Kidney glomerular epithelial cell (primary cell): ENCODE measurements at regions not wholly inside any gene's neighbourhood (a gene's known extent, or its start where the extent isn't known, plus 50 kb on each side); places are given as distances from the start of the nearest gene placed in this dataset.

Experiments
- DNase-seq: peaks from one replicate; lab custom pipeline; 2025; lab: John Stamatoyannopoulos, UW

DNA sequence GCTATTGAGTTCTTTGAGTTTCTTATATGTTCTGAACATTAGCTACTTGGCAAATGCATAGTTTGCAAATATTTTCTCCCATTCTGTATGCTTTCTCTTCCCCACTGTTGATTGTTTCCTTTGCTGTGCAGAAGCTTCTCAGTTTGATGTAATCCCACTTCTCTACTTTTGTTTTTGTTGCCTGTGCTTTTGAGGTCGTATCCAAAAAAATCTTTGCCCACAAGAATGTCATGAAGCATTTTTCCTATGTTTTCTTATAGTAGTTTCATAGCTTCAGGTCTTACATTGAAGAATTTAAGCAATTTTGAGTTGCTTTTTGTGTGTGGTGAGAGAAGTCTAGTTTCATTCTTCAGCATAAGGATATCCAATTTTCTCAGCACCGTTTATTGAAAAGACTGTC, 536.7 kb upstream of the ARGLU1 start:
- no peak for DNase-seq

DNA sequence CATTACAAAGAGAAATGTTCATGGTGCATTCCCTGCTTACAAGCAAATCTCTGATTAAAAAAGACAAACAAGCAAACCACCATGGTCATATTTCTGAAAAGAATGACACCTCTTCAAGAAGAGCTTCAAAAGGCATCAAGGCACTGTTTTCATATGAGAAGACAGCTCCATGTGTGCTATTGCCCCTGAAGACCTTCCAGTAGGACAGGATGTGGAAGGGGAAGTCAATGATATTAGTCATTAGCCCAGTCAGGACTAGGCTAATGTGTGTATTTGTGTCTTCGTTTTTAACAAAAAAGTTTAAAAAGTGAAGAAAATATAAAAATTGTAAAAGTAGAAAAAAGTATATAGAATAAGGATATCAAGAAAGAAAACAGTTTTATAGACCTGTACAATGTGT, 534.7 kb upstream of the ARGLU1 start:
- no peak for DNase-seq

DNA sequence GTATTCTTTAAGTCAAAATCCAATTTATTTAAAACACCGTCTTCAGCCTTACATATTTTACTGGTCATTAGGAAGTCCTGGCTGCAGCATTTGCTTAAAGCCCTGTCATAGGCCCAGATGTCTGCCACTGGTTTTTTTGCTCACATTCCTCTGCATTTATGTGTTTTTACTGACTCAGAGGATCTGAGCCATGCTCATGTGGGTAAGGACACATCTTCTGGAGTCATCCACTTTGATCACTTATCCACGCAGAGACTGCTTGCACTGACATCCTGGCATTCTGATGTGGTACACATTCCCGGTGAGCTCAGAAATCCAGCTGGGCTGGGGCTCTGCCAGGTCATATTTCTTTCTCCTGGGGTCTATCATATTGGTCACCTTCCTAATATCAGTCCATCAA, 531.7 kb upstream of the ARGLU1 start:
- peak; percentile 54 for DNase-seq

DNA sequence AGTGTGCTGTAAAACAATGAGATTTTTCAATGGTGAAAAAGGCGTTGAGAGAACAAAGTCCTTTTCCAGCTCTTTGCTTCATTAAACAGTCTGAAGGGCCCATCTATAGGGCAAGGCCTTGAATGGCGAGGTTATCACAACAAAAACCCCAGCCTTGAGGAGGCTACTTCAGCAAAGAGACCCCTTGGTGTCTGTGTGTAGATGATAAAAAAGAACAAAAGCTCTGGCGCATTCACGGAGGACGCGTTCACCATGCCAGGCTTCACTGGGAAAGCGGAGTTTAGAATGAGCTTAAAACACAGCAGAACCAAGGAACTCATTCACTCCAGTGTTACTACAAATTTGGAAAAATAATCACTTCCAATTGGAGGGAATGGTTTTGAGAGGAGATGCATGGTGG, 530.0 kb upstream of the ARGLU1 start:
- no peak for DNase-seq

DNA sequence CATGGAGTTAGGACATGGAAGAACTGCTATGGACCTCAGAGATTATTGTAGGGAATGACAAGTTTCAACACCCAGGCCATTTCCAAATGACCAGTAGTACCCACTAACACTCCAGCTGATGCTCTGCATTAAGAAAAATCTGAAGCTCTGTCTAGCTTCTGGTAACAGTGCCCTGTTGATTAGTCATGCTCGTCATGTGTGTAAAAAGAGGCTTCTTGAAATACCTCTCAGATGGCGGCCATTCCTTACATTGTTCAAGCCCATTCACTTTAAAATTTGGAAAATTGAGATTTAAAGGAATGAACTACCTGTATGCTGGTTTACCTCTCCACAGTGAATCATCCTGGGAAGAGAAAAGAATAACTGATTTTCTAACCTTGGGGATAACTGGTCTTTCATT, 527.9 kb upstream of the ARGLU1 start:
- DNase-seq, result no peak

DNA sequence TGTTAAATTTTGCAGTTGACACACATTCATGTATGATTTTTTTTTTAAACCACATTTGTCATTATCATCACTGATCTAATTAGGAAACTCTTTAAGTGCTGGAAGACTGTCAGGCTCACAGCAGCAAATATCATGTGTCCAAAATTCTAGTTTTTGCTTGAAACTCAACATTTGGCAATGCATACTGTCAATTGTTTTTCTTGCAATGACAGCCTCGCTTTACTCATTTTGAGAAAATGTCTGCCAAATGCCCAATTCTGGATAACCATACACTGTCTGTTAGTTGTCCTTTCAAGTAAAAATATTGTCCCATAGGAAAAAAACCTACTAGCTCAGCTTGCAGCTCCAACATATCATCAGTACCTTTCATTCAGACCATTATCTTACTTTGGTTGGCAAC, 523.9 kb upstream of the ARGLU1 start:
- DNase-seq, result no peak

DNA sequence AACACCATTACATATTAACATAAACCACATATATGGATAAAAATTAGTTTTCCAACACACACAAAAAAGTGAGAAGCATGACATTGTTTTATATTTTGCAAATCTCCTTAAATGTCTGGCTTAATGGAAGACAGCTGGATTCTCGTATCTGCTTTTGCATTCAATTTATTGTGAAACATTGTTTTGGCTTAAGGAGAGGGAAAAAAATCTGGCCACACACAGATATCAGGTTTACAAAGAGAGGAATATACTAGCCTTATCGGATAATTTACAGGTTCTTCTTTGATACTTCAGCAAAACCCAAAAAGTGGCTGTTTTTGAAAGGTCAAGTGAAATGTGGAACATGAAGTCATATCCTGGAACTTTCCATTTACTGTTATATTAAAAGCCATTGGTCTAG, 523.5 kb upstream of the ARGLU1 start:
- DNase-seq, result no peak

DNA sequence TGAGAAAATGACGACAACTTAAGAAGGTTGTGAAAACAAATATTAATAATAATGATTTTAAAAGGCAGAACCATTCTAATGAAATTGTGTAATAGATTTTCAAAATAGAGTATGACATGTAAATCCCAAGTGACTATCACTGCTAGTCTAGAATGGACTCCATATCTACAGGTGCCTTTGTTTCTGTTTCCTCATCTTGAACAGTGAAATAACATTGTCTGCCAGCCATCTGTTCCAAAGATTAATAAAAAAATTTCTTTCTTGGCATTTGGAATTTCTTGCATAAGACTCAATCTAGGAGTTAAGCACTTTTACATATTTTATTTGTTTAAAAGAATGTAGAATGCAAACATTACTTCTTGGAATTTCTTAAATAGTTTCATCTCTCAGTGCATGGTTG, 520.1 kb upstream of the ARGLU1 start:
- no peak for DNase-seq

DNA sequence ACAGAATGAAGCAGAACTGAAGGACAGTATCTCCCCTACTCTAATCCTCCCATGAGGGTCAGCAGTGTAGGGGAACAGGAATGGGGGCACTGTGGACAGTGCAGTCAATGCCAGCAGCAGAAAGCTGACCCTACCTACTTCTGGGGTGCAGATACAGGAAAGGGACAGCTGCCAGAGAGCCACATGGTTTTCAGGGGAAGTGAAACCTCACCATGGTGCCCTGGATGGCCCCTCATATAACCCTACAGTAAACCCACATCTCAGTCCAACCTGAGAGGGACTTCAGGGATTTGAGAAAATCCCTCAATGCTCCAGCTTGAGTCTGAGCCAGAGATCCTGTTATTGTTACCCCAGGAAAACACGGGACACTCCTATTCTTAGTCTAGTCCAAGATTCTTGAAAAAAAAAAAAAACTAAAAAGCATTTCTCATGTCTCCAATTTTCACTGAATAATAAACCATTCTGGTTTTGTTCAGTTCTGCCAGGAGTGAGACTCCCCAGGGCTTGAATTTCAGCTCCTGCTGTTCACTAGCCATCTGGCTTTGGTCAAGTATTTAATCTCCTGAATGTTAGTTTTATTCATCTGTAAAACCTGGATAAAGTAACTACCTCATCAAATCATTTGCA, 511.6 kb upstream of the ARGLU1 start:
- no peak for DNase-seq

DNA sequence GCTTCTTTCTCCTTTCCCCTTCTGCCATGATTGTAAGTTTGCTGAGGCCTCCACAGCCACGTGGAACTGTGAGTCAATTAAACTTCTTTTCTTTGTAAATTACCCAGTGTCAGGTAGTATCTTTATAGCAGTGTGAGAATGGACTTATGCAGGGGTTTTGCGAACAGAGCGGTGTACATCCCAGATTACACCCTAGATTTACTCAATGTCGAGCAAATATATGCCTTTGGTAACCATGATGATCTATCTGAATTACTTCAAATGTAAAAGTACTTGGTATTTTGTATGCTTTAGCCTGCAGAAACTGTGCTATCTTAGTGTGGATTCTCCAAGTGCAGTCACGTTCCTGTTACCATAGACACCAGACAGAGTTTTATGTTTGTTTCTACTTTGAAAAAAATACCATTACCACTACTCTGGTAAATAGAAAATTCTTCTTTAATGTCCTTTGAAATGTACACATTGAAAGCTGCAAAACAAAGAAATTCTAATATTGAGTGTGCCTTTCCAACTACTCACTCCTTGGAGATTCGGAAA, 510.4 kb upstream of the ARGLU1 start:
- DNase-seq, result no peak

DNA sequence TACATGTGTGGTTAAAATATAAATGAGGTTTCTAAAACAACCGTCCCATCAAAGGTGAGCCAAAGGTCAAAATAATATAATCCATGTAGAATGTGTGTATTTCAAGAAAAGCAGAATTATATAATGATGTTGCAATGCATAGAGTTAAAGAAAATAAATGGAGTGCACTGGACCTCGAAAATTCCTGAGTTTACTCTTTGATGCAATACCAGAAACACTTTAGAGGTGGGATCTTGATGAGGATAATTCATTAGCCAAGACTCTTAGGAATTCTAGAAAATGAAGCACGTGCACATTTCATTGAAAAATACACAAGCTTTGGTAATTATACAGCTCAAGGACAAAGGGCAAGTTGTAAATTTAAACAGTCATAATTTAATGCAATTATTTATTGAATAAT, 508.9 kb upstream of the ARGLU1 start:
- peak; percentile 57 for DNase-seq

DNA sequence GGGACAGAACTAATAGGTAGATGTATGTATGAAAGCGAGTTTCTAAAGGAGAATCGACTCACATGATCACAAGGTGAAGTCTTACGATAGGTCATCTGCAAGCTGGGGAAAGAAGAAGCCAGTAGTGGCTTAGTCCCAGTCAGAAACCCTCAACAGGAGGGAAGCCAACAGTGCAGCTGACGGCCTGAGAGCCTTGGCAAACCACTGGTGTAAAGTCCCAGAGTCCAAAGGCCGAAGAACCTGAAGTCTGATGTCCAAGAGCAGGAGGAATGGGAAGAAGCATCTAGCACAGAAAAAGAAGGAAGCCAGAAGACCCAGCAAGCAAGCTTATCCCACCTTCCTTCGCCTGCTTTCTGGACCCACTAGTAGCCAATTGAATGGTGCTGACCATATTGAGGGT, 507.6 kb upstream of the ARGLU1 start:
- no peak for DNase-seq

DNA sequence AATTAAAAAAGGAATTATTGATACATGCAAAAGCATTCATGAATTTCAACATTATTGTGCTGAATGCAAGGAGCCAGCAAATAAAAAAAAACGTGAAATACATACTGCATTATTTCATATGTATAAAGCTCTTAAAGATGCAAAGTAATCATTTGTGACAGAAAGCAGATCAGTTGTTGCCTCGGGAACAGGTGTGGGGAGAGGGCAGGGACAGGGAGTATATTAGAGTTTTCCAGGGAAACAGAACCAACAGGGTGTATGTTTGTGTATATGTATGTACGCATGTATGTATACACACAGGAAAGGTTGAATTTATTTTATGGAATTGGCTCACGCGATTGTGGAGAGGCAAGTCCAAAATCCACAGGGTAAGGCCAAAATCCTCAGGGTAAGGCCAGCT, 502.9 kb upstream of the ARGLU1 start:
- DNase-seq, result no peak

DNA sequence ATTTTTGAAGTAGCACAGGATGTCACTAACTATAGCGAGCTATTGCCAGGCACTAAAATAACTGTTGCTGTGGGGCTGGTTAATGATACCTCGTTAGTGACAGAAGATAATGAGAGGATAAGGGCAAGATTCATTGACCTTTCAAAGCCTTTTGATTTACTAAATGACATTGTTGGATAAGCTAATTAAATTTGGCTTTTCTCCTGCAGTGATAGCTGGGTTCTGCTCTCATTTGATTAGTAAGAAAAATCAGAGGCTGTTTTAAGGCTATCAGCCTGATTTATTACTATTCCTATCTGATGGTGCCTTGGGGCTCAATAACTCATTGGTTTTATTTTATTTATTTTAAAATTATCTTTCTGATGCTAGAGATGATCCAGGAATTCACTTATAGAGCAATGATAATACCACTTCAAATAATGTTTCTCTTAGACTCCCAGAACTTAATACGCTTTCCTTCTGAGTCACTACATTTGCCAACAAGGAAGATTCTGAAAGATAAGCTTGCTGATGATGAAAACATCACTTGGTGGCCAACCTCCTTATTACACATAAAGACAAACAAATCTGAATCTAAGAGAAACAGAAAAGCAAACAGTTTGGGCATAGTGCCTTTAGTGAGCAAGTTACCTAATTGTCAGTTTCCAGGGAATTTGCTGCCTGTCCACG, 501.3 kb upstream of the ARGLU1 start:
- peak; percentile 15 for DNase-seq

DNA sequence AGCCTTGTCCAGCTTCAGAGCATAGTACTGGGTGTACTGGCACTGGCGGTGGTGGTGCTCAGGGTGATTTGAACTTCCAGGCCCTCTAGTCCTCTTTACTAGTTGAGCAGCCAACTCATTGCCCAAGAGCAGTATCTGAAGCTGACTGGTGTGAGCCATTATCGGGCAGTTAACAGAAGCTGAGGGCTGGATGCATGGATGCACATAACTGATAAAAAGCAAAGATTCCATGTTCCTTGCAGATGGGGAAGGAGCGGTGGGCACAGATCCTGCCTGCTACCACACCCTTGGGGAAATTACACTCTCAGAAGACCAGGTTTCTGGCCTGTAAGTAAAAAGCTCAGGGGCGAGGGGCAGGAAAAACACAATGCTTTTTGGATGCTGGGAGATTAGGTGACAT, 499.4 kb upstream of the ARGLU1 start:
- no peak for DNase-seq

DNA sequence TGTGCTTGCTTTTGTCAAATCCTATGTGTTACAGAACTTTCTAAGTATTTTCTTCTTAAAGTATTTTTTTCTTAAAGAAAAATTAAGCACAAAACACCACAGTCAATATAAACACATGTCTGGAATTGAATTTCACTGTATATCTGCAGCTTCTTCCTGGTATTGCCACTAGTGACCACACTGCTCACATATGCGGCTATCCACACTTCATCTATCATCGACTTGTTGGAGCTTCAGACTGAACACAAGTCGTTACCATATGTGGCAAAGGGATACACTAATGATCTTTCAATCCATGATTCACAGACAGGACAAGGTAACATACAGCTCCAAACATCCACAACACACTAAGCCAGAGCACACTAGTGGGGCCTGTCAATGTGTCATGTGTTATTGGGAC, 498.4 kb upstream of the ARGLU1 start:
- no peak for DNase-seq

DNA sequence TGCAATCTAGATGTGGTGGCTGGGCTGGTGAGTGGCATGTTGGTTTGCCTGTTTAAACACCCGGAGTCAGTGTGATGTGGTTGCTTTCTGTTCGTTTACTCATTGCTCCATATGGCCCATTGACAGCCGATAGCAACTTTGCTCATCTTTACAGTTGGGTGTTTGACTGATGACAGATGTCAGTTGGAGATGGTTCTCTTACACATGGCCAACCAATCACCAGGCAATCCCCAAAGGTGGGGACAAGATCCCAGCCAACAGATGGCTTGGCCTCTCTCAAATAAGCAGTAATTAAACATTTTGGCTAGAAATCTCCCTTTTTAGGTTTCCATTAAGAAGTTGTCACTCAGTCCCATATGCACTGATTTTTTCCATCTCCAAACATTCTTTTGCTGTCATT, 497.1 kb upstream of the ARGLU1 start:
- DNase-seq, result no peak

DNA sequence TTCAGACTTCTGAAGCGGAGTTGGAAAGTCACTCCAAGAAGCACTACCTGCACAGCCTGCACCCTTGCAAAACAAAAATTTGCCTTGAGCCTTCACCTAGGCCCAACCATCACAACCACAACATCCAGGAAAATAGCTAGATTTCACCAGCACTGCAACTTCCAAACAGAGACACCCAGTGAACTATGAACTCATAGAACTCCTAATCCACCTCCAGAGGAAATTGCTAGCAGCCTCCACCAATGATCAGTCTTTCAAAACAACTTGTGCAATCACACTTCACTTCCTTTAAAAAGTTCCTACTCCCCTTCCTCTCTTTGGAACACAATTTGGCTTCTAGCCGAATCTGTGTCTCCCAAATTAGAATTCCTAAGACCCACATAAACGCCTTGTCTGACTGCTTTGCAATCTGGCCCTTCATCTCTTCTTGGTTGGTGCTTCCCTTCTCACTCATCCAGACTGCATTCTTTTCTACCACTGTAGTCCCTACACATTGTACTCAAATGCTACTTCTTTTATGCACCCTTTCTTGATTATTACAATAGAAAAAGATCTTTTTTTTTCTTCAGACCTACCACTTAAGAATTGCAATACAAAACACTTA, 489.2 kb upstream of the ARGLU1 start:
- DNase-seq, result no peak

DNA sequence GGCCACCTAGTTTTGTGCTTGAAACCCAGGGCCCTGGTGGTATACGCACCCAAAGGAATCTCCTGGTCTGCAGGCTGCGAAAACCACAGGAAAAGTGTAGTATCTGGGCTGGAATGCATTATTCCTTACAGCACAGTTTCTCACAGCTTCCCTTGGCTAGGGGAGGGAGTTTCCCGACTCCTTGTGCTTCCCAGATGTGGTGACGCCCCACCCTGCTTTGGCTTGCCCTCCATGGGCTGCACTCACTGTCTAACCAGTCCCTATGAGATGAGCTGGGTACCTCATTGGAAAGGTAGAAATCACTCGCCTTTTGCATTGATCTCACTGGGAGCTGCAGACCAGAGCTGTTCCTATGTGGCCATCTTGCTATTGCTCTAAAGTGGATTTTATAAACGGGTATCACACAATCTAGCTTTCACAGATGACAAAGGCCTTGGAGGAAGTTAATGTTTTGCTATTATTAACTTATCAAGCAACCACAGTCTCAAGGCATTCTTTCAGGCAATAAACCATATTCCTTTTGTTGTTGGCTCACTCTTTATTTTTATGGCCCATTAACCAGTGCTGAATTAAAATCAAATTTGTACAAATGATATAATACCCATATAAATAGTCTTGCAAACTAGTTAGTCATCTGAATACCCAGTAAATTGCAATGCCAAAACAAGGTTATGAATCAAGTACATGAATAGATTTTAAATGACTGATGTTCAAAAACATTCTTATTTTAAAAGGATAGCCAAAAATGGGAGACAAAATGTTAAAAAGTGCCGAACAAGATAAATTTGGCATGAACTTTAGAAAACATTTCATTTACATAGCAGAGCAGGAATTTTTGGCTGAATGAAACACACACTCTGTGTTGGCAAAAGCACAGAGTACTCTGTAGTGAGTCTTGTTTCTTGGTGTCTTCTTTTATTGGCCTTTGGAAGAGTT, 475.4 kb upstream of the ARGLU1 start:
- peak; percentile 76 for DNase-seq

DNA sequence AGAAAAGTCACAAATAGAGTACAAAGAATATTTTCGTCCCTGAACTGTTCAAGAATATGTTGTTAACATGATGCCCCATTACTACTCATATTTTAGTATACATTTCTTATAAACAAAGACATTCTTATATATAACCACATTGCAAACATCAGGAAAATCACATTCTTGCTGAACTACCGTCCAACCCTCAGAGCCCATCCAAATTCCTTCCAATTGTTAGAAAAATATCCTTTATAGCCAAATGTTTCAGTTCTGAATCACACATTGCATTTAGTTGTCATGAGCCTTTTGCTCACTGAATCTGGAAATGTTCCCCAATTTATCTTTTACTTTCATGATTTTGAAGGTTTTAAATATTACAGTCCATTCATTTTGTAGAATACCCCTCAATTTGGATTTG, 467.8 kb upstream of the ARGLU1 start:
- peak; percentile 13 for DNase-seq

DNA sequence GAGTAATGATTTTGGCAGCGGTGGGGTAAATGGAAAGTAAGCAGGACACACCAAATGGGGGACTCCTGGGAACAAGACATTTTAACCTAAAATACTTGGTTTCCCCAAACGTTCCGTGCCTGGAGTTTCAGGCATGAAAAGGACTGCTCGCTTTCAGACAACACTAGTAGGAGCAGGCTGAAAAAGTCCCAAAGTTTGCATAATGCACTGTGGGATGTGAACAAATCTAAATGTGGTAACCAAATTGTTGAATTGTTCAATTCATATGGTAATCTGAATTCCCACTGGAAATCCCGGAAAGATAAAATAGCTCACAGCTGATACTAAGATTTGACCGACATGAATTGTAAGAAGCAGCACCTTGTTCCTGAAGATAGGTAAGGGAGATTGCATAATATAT, 467.2 kb upstream of the ARGLU1 start:
- no peak for DNase-seq

DNA sequence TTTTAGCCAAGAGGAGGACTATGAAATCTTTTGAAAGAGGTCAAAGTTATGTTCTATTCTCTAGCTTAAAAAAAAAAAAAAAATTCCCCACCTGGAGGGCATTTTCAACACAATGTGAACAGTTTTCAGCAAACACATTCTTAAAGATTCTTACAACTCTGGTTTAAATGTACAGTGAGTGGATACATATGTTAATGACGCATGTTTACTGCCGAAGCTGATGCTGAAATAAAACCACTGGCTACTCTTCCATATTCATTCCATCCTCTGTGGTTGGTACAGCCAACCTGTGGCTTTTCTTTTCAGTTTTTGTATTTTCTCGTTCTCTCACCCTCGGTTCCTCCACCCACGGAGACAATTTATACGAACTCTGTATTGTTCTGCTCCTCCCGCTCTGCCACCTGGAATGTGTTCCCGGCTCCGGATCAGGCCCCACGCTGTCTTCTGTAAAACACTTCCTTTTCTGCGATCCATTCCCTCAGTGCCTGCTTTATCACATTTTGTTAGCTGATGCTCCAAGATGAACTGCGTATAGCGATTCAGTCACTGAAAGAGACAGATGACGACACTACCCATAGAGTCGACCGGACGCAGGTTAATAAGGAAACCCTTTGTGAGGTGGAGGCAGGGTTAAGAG, 466.4 kb upstream of the ARGLU1 start:
- DNase-seq, result no peak
